ENCODE measurements at regions not wholly inside any gene's neighbourhood (a gene's known extent, or its start where the extent isn't known, plus 50 kb on each side); places are given as distances from the start of the nearest gene placed in this dataset.

- no peak for DNase-seq (ENCODE audit: low read depth)
- no peak overlapping the region for H3K4me3 ChIP-seq (ENCODE audit: low read depth, low read length)
- no peak for TF ChIP-seq CTCF (IDR thresholded peaks at IDR 0.05; ENCODE audit: low read depth, low read length, missing control alignments)
Measured at GRCh38 chr6:169161572-169162167, 92.0 kb downstream of the THBS2 start.

- no peak for DNase-seq (ENCODE audit: low read depth)
- H3K4me3 ChIP-seq (ENCODE audit: low read depth, low read length) = no peak overlapping the region
Measured at GRCh38 chr6:169160855-169161560, 92.6 kb downstream of the THBS2 start.

GRCh38 chr6:169160091-169160854 is 93.4 kb downstream of the THBS2 start:
- no peak overlapping the region for H3K4me3 ChIP-seq (ENCODE audit: low read depth, low read length)
- no peak for TF ChIP-seq CTCF (IDR thresholded peaks at IDR 0.05; ENCODE audit: low read depth, low read length, missing control alignments)
- DNase-seq (ENCODE audit: low read depth) = no peak

More at GRCh38 chr6:169160855-169161560, 92.6 kb downstream of the THBS2 start:
- TF ChIP-seq CTCF (IDR thresholded peaks at IDR 0.05; ENCODE audit: low read depth, low read length, missing control alignments) = no peak

- no peak for DNase-seq (ENCODE audit: low read depth)
- no peak for TF ChIP-seq CTCF (IDR thresholded peaks at IDR 0.05; ENCODE audit: low read depth, low read length, missing control alignments)
- no peak overlapping the region for H3K4me3 ChIP-seq (ENCODE audit: low read depth, low read length)
Measured at GRCh38 chr6:169159331-169159730, 94.3 kb downstream of the THBS2 start.

- no peak for TF ChIP-seq CTCF (IDR thresholded peaks at IDR 0.05; ENCODE audit: low read depth, low read length, missing control alignments)
- DNase-seq (ENCODE audit: low read depth) = no peak
- no peak overlapping the region for H3K4me3 ChIP-seq (ENCODE audit: low read depth, low read length)
Measured at GRCh38 chr6:169158691-169159090, 95.0 kb downstream of the THBS2 start.

GRCh38 chr6:169158174-169158573 is 95.5 kb downstream of the THBS2 start:
- no peak overlapping the region for H3K4me3 ChIP-seq (ENCODE audit: low read depth, low read length)
- DNase-seq (ENCODE audit: low read depth) = no peak
- TF ChIP-seq CTCF (IDR thresholded peaks at IDR 0.05; ENCODE audit: low read depth, low read length, missing control alignments) = no peak
